GM10266 (cell line): ENCODE measurements at regions not wholly inside any gene's neighbourhood (a gene's known extent, or its start where the extent isn't known, plus 50 kb on each side); places are given as distances from the start of the nearest gene placed in this dataset.

ENCODE experiments used
- DNase-seq: peaks from one replicate; pipeline ENCODE4 v3.0.0; 2012; ENCODE audit errors: extremely low spot score
- CTCF ChIP-seq: IDR thresholded peaks from 2 replicates; pipeline ENCODE4 v1.5.1; 2012; ENCODE audit warnings: mild to moderate bottlenecking, low read depth; ENCODE audit not compliant: control insufficient read depth, insufficient read depth; ENCODE audit errors: missing control alignments

GRCh38 chr4:20403290-20403689 is 151.6 kb downstream of the SLIT2 start:
- no peak for TF ChIP-seq CTCF
- no peak for DNase-seq

DNA sequence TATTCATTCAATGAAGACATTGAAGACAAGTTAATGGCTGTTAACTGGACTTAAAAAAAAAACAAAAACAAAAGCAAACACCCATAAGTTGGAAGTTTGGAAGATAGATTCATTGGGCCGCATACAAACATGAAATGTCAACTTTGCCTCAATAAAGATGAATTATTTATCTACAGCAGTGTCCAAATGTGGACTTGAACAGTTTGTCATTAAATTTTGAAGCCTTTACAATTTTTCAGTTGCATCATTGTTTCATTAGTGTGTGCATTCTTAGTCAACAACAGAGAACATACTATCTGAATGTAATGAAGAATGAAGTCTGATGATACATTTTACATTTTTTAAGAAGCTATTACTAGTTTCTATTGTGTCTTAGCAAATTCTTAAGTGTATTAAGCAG is 152.1 kb downstream of the SLIT2 start:
- no peak for TF ChIP-seq CTCF
- DNase-seq: no peak

DNA sequence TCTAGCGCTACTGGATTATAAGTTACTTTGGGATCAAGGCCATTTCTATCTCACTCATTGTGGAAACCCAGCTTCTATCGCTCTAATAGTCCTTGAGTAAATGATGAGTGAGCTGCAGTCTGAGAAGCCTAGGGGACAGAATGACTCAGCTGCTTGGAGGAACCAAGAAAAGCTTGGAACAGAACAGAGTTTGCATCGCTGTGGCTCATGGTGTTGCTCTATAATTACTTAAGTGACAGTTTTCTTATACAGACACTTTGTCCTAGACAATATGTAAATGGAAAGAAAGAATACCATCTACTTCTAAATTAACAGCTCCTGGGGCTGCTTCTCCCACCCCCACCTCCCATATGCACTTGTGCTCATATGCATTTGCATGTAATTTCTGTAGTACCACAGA is 156.9 kb downstream of the SLIT2 start:
- no peak for TF ChIP-seq CTCF
- no peak for DNase-seq

GRCh38 chr4:20412072-20412471 is 160.4 kb downstream of the SLIT2 start:
- no peak for DNase-seq
- TF ChIP-seq CTCF: no peak

DNA sequence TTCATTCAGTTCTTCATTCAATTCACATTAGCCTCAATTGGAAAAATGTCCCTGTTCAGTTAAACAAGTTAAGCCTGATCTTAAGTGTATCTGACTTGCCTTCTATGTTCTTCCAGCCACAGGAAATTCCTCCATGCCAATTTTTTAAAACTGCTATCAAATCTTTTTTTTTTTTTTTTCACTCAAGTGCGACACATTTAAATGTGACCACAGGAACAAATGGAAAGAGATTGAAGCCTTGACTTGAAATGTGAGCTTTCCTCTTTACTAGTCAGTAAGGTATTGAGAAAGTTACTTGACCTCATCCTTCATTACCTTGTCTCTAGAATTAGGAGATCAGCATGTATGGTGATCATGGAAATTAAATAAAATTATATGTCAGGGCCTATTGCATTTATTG is 165.1 kb downstream of the SLIT2 start:
- DNase-seq: no peak

DNA sequence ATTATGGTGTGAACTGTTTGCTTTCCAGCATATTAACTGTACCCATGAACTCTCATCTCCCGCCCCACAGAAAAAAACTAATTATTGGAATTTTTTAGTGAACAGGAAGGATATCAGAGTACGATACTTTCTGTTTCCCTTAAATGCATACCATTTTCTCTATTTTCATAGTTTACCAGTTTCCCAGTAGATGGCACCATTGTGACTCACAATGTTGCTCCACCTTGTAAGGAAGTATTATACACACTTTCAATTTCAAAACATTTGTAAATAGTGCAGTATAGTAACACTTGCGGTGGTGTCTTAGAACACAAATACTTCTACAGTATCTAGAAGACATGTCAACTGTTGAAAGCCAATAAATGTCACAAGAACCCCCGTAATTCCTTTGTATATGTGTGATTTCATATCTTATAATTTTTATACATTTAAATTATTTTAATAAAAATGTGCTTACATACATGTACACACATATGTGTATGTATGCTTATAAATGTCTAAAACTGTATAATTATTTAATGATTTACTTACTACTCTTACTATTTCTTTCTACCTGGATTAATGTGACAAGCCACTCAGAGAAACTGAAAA is 167.3 kb downstream of the SLIT2 start:
- peak; percentile 61 for TF ChIP-seq CTCF
- peak; percentile 42 for DNase-seq

More for the DNA sequence above, 165.1 kb downstream of the SLIT2 start:
- TF ChIP-seq CTCF: no peak

GRCh38 chr4:20420916-20421602 is 169.4 kb downstream of the SLIT2 start:
- no peak for TF ChIP-seq CTCF
- no peak for DNase-seq
